Thyroid gland (tissue), 4 donors: ENCODE measurements at regions not wholly inside any gene's neighbourhood (a gene's known extent, or its start where the extent isn't known, plus 50 kb on each side); places are given as distances from the start of the nearest gene placed in this dataset.

ENCODE experiments used
- POLR2A ChIP-seq, 2 donors: fragments of 450-650 bp; IDR thresholded peaks; one replicate each; pipeline ENCODE4 v1.6.1; 2017; ENCODE audit warnings: antibody characterized with exemption in 2 of 2, mild to moderate bottlenecking in 2 of 2, moderate library complexity in 1 of 2
- TF ChIP-seq, protein P1 (sequence below), 6 experiments: fragments of 200-600 bp in 3 of 6; fragments of 450-650 bp in 3 of 6; sonication (generic) in 3 of 6; IDR thresholded peaks; one replicate each; pipeline ENCODE4 v1.5.1; 2016 to 2019; ENCODE audit warnings: antibody characterized with exemption in 6 of 6, mild to moderate bottlenecking in 2 of 6, inconsistent platforms in 1 of 6, moderate library complexity in 1 of 6

DNA sequence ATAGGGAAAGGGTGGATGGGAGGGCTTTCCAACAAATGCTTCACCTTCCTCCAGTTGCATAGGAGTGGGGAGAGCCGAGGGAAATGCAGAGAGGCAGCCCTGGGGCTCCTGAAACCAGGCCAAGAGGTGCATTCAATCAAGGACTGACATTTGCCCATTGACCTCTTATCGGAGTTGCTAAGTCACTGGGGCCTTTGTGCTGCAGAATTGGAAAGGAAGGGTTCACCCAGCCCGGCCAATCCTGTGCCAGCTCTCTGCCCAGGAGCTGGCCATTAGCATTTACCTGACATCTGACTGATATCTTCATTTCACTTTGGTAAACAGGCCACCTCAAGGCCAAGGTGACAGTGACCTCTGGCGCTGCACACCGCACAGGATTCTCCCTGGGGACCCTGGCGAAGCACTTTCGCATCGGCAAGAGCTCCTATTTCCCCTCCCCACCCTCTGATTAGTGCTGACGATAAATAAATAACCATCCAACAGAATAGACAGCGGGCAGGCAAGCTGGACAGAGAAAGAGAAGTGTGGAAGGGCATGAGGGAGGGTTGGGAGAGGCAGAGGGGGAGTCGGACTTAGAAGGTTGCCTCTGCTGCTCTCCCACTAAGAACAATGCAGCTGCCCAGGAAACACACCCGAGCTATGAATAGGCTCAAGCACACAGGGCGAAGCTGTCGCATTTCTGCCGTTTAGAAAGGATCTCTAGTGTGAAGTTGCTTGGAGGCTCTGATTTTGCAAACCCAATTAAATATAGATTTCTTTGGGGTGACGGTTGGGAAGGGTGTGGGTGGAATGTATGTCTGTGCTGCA lies 57.0 kb upstream of the BOD1 start:
- TF ChIP-seq, protein P1, sequence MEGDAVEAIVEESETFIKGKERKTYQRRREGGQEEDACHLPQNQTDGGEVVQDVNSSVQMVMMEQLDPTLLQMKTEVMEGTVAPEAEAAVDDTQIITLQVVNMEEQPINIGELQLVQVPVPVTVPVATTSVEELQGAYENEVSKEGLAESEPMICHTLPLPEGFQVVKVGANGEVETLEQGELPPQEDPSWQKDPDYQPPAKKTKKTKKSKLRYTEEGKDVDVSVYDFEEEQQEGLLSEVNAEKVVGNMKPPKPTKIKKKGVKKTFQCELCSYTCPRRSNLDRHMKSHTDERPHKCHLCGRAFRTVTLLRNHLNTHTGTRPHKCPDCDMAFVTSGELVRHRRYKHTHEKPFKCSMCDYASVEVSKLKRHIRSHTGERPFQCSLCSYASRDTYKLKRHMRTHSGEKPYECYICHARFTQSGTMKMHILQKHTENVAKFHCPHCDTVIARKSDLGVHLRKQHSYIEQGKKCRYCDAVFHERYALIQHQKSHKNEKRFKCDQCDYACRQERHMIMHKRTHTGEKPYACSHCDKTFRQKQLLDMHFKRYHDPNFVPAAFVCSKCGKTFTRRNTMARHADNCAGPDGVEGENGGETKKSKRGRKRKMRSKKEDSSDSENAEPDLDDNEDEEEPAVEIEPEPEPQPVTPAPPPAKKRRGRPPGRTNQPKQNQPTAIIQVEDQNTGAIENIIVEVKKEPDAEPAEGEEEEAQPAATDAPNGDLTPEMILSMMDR (IDR thresholded peaks at IDR 0.05), result no peak
- no peak for TF ChIP-seq POLR2A (IDR thresholded peaks at IDR 0.05)
